Fibroblast of the aortic adventitia (primary cell): ENCODE measurements at regions not wholly inside any gene's neighbourhood (a gene's known extent, or its start where the extent isn't known, plus 50 kb on each side); places are given as distances from the start of the nearest gene placed in this dataset.

Experiments
- DNase-seq: peaks from one replicate; pipeline ENCODE4 v3.0.0-alpha.2; 2010; ENCODE audit warnings: low read depth
- H3K4me3 ChIP-seq: 2 replicates; pipeline ENCODE4 v1.5.1; 2011; ENCODE audit warnings: low read depth, mild to moderate bottlenecking, control low read depth, low read length, moderate library complexity
- CTCF ChIP-seq: IDR thresholded peaks from 2 replicates; pipeline ENCODE4 v1.5.1; 2011; ENCODE audit warnings: mild to moderate bottlenecking, low read length, control low read depth, inconsistent platforms; ENCODE audit not compliant: insufficient read depth

GRCh38 chr5:33160871-33161270 lies 279.9 kb upstream of the TARS1 start:
- H3K4me3 ChIP-seq, result no peak overlapping the region
- no peak for TF ChIP-seq CTCF

GRCh38 chr5:33161421-33161820 lies 279.3 kb upstream of the TARS1 start:
- no peak for TF ChIP-seq CTCF
- H3K4me3 ChIP-seq, result no peak overlapping the region
- DNase-seq, result no peak

More at GRCh38 chr5:33160871-33161270, 279.9 kb upstream of the TARS1 start:
- no peak for DNase-seq

GRCh38 chr5:33162057-33162456 lies 278.7 kb upstream of the TARS1 start:
- H3K4me3 ChIP-seq, result no peak overlapping the region
- DNase-seq, result no peak
- no peak for TF ChIP-seq CTCF

- no peak overlapping the region for H3K4me3 ChIP-seq
- DNase-seq, result no peak
- no peak for TF ChIP-seq CTCF
Observed at GRCh38 chr5:33166522-33166921, 274.2 kb upstream of the TARS1 start.

GRCh38 chr5:33166948-33167347 lies 273.8 kb upstream of the TARS1 start:
- no peak for DNase-seq
- no peak overlapping the region for H3K4me3 ChIP-seq
- TF ChIP-seq CTCF, result no peak

- TF ChIP-seq CTCF, result no peak
- no peak for DNase-seq
- H3K4me3 ChIP-seq, result no peak overlapping the region
Observed at GRCh38 chr5:33167541-33167940, 273.2 kb upstream of the TARS1 start.

- DNase-seq, result peak; percentile 19
- H3K4me3 ChIP-seq, result no peak overlapping the region
- TF ChIP-seq CTCF, result no peak
Observed at GRCh38 chr5:33170411-33170810, 270.4 kb upstream of the TARS1 start.
